ENCODE measurements at regions not wholly inside any gene's neighbourhood (a gene's known extent, or its start where the extent isn't known, plus 50 kb on each side); places are given as distances from the start of the nearest gene placed in this dataset.

GRCh38 chr16:17026600-17027242 lies 444.0 kb downstream of the XYLT1 start:
- TF ChIP-seq CTCF (IDR thresholded peaks at IDR 0.05; ENCODE audit: low read depth, low read length, missing input control) (no peak), RXRA (IDR thresholded peaks at IDR 0.05) (no peak), GABPA (IDR thresholded peaks at IDR 0.05 in 1 of 2, conservative IDR thresholded peaks at IDR 0.05 in 1 of 2) (no peak), REST (IDR thresholded peaks at IDR 0.05) (no peak), YY1 (IDR thresholded peaks at IDR 0.05) (no peak), TAF1 (conservative IDR thresholded peaks at IDR 0.05) (no peak), HNF4A (conservative IDR thresholded peaks at IDR 0.05) (no peak)
- TF ChIP-seq, protein P1, sequence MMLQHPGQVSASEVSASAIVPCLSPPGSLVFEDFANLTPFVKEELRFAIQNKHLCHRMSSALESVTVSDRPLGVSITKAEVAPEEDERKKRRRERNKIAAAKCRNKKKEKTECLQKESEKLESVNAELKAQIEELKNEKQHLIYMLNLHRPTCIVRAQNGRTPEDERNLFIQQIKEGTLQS (IDR thresholded peaks at IDR 0.05), result no peak
- TF ChIP-seq, protein P2, sequence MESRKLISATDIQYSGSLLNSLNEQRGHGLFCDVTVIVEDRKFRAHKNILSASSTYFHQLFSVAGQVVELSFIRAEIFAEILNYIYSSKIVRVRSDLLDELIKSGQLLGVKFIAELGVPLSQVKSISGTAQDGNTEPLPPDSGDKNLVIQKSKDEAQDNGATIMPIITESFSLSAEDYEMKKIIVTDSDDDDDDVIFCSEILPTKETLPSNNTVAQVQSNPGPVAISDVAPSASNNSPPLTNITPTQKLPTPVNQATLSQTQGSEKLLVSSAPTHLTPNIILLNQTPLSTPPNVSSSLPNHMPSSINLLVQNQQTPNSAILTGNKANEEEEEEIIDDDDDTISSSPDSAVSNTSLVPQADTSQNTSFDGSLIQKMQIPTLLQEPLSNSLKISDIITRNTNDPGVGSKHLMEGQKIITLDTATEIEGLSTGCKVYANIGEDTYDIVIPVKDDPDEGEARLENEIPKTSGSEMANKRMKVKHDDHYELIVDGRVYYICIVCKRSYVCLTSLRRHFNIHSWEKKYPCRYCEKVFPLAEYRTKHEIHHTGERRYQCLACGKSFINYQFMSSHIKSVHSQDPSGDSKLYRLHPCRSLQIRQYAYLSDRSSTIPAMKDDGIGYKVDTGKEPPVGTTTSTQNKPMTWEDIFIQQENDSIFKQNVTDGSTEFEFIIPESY (IDR thresholded peaks at IDR 0.05), result no peak

Data from liver (tissue), 3 donors.